22Rv1 (cell line): ENCODE measurements at regions not wholly inside any gene's neighbourhood (a gene's known extent, or its start where the extent isn't known, plus 50 kb on each side); places are given as distances from the start of the nearest gene placed in this dataset.

ENCODE experiments used
- ZFX ChIP-seq: fragments of 450-650 bp; IDR thresholded peaks from 2 replicates; pipeline ENCODE4 v1.6.1; 2017; ENCODE audit warnings: antibody characterized with exemption, borderline replicate concordance
- TF ChIP-seq, protein P1 (sequence below): fragments of 450-650 bp; IDR thresholded peaks from 2 replicates; pipeline ENCODE4 v1.5.1; 2017; ENCODE audit warnings: mild to moderate bottlenecking

DNA sequence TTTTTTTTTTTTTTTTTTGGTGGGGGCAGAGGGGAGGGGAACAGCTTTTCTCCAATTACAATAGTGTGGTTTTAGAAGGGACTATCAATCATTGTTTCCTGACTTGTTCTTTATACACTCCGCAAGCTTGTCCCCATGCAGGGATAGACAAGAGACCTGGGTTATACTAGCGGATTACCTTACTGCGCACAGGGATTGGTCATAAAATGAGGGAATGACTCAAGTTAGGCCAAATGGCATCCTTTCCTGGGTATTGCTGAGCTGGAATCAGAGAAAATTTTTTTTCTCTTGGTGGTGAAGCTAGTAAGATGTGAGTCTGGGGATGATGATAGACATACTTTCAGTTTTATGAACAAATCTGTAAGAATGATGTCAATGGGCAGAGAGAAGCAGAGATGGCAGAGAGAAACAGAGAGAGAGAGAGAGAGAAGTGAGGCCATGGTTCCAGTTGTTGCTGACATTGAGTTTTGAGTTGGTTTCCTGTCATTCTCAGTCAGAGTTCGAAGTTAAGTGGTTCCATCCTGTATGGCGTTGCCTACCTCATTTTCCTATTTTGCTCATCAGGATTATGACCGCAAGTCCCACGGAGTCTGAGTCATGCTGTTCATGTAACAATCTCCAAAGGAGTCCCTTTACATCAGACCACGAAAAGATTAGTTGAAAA, 59.1 kb upstream of the OTOGL start:
- TF ChIP-seq, protein P1, sequence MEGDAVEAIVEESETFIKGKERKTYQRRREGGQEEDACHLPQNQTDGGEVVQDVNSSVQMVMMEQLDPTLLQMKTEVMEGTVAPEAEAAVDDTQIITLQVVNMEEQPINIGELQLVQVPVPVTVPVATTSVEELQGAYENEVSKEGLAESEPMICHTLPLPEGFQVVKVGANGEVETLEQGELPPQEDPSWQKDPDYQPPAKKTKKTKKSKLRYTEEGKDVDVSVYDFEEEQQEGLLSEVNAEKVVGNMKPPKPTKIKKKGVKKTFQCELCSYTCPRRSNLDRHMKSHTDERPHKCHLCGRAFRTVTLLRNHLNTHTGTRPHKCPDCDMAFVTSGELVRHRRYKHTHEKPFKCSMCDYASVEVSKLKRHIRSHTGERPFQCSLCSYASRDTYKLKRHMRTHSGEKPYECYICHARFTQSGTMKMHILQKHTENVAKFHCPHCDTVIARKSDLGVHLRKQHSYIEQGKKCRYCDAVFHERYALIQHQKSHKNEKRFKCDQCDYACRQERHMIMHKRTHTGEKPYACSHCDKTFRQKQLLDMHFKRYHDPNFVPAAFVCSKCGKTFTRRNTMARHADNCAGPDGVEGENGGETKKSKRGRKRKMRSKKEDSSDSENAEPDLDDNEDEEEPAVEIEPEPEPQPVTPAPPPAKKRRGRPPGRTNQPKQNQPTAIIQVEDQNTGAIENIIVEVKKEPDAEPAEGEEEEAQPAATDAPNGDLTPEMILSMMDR = no peak
- no peak for TF ChIP-seq ZFX
